T-cell (primary cell): ENCODE measurements at regions not wholly inside any gene's neighbourhood (a gene's known extent, or its start where the extent isn't known, plus 50 kb on each side); places are given as distances from the start of the nearest gene placed in this dataset.
A peak's percentile ranks its signal among the peaks of the same experiment; 100 is the strongest.

Source experiments
- ATAC-seq, 4 experiments: fragments of 200-7000 bp in 3 of 4; fragments of 150-1000 bp in 1 of 4; cut with Tn5 transposase; replicated peaks in 1 of 4; 1 replicate in 3 of 4; 2 replicates in 1 of 4; pipeline ENCODE4 v1.10.0; 2021; ENCODE audit warnings: moderate library complexity in 3 of 4, mild to moderate bottlenecking in 2 of 4, moderate number of reproducible peaks in 1 of 4
- CTCF ChIA-PET, 2 donors: fragments of 300-600 bp; sonication (Branson Sonifier 250); formaldehyde crosslinking; loops; one replicate each; lab custom pipeline; 2022; ENCODE audit warnings: antibody characterized with exemption in 2 of 2; lab: Charles Lee
- POLR2A ChIA-PET, 2 donors: fragments of 300-600 bp; sonication (Branson Sonifier 250); formaldehyde crosslinking; loops; one replicate each; lab custom pipeline; 2022; ENCODE audit warnings: antibody characterized with exemption in 2 of 2; lab: Charles Lee
- DNase-seq, 35 experiments: peaks; one replicate each; pipeline versions ENCODE4 v3.0.0 to v3.0.0-alpha.2; 2013 to 2023
- H3K27ac ChIP-seq: one replicate; pipeline ENCODE4 v1.5.1; 2013; ENCODE audit warnings: low read length
- H3K27me3 ChIP-seq, 2 experiments: replicated peaks in 1 of 2; 1 replicate in 1 of 2; 2 replicates in 1 of 2; pipeline versions ENCODE4 v1.6.1 to v1.7.0; 2013; ENCODE audit warnings: low read length in 1 of 2, mixed read lengths in 1 of 2; ENCODE audit not compliant: control insufficient read depth in 2 of 2, insufficient read depth in 2 of 2; ENCODE audit errors: extremely low read depth in 1 of 2
- H3K36me3 ChIP-seq, 2 donors: 1 replicate in 1 of 2; 2 replicates in 1 of 2; pipeline versions ENCODE4 v1.6.1 to v1.7.0; 2013; ENCODE audit warnings: low read length in 1 of 2; ENCODE audit not compliant: control insufficient read depth in 2 of 2, insufficient read depth in 1 of 2; ENCODE audit errors: extremely low read depth in 1 of 2
- H3K4me1 ChIP-seq, 2 experiments: 1 replicate in 1 of 2; 2 replicates in 1 of 2; pipeline versions ENCODE4 v1.6.1 to v1.7.0; 2013; ENCODE audit warnings: low read length in 2 of 2, mixed read lengths in 1 of 2; ENCODE audit not compliant: insufficient read depth in 2 of 2, control insufficient read depth in 1 of 2; ENCODE audit errors: extremely low read depth in 1 of 2
- H3K4me3 ChIP-seq, 2 donors: 1 replicate in 1 of 2; 2 replicates in 1 of 2; pipeline versions ENCODE4 v1.5.1 to v1.7.0; 2013; ENCODE audit warnings: mild to moderate bottlenecking in 2 of 2, low read length in 1 of 2, moderate library complexity in 1 of 2; ENCODE audit not compliant: control insufficient read depth in 1 of 2; ENCODE audit errors: extremely low read depth in 1 of 2
- H3K9me3 ChIP-seq: 2 replicates; pipeline ENCODE4 v1.7.0; 2013
- H3K27ac Mint-ChIP-seq, 2 donors: one replicate each; pipeline ENCODE4 v1.8.0; 2020 to 2021; ENCODE audit warnings: mild to moderate bottlenecking in 2 of 2, mixed read lengths in 2 of 2
- H3K27me3 Mint-ChIP-seq, 2 donors: one replicate each; pipeline ENCODE4 v1.8.0; 2021 to 2022; ENCODE audit warnings: mixed read lengths in 2 of 2
- H3K36me3 Mint-ChIP-seq: one replicate; pipeline ENCODE4 v1.8.0; 2021; ENCODE audit warnings: mixed read lengths
- H3K4me1 Mint-ChIP-seq, 3 donors: one replicate each; pipeline ENCODE4 v1.8.0; 2020 to 2022; ENCODE audit warnings: mixed read lengths in 3 of 3, mild to moderate bottlenecking in 1 of 3
- H3K4me3 Mint-ChIP-seq, 3 donors: one replicate each; pipeline ENCODE4 v1.8.0; 2020 to 2022; ENCODE audit warnings: mild to moderate bottlenecking in 3 of 3, mixed read lengths in 3 of 3, moderate library complexity in 3 of 3
- H3K9me3 Mint-ChIP-seq, 3 donors: one replicate each; pipeline ENCODE4 v1.8.0; 2020 to 2022; ENCODE audit warnings: mixed read lengths in 3 of 3
- WGBS: methylation state at CpG from one replicate; pipeline ENCODE4 v1.1.5; 2013; ENCODE audit warnings: missing lambda C conversion rate; ENCODE audit not compliant: insufficient coverage; 5-methylcytosine and 5-hydroxymethylcytosine counted together

- Mint-ChIP-seq H3K27me3 (peaks cover 30 to 35% of the 10 kb centered on the region in 2 donors), H3K4me1 (peaks cover 0 to 2% (median 0%) of the 10 kb centered on the region in 3 donors), H3K27ac (no peak overlapping the region), H3K36me3 (no peaks in the 10 kb centered on the region), H3K4me3 (no peak overlapping the region), H3K9me3 (peaks cover 14 to 29% (median 22%) of the 10 kb centered on the region in 3 donors)
- ATAC-seq, result no peak
- Histone ChIP-seq H3K9me3 (no peaks in the 10 kb centered on the region), H3K4me1 (peaks cover 0 to 3% of the 10 kb centered on the region in 2 experiments), H3K27me3 (peaks cover 0 to 42% of the 10 kb centered on the region in 2 experiments), H3K4me3 (no peak overlapping the region), H3K27ac (no peak overlapping the region), H3K36me3 (no peaks in the 10 kb centered on the region)
- DNase-seq, result no peak
- WGBS, result 63% methylated on average over 5 of the region's 10 CpGs
- ChIA-PET CTCF (no interaction called here), POLR2A (no interaction called here)
Observed at GRCh38 chr1:30090162-30090820, 633.1 kb downstream of the MATN1 start.

GRCh38 chr1:30089024-30089430 lies 634.4 kb downstream of the MATN1 start:
- Mint-ChIP-seq H3K4me1 (peaks cover 0 to 2% (median 0%) of the 10 kb centered on the region in 3 donors), H3K27me3 (peaks cover 42% of the 10 kb centered on the region in 2 donors), H3K36me3 (no peaks in the 10 kb centered on the region), H3K4me3 (no peak overlapping the region), H3K27ac (no peak overlapping the region), H3K9me3 (peaks cover 14 to 29% (median 22%) of the 10 kb centered on the region in 3 donors)
- WGBS, result 88% methylated on average over 5 of the region's 11 CpGs
- Histone ChIP-seq H3K36me3 (no peaks in the 10 kb centered on the region), H3K4me3 (no peak overlapping the region), H3K27me3 (peaks cover 0 to 50% of the 10 kb centered on the region in 2 experiments), H3K9me3 (no peaks in the 10 kb centered on the region), H3K27ac (no peak overlapping the region), H3K4me1 (peaks cover 0 to 3% of the 10 kb centered on the region in 2 experiments)
- ATAC-seq, result no peak
- DNase-seq, result no peak
- POLR2A ChIA-PET, result interaction anchor here in 1 of 2 donors (0.6 kb wide), 1 partner anchor 272 kb away, joined by 3 read pairs; no protein-coding TSS in a partner anchor
- CTCF ChIA-PET, result no interaction called here

GRCh38 chr1:30088594-30088993 lies 634.8 kb downstream of the MATN1 start:
- ATAC-seq (no peak), DNase-seq (no peak)
- POLR2A ChIA-PET, result interaction anchor here in 1 of 2 donors (0.6 kb wide), 1 partner anchor 272 kb away, joined by 3 read pairs; no protein-coding TSS in a partner anchor
- H3K9me3 Mint-ChIP-seq, result peaks cover 14 to 28% (median 22%) of the 10 kb centered on the region in 3 donors
- Histone ChIP-seq H3K9me3 (no peaks in the 10 kb centered on the region), H3K4me3 (no peak overlapping the region), H3K36me3 (no peaks in the 10 kb centered on the region), H3K4me1 (peaks cover 0 to 3% of the 10 kb centered on the region in 2 experiments), H3K27me3 (peaks cover 0 to 54% of the 10 kb centered on the region in 2 experiments), H3K27ac (no peak overlapping the region)
- peaks cover 0 to 2% (median 0%) of the 10 kb centered on the region in 3 donors for H3K4me1 Mint-ChIP-seq
- no peak overlapping the region for H3K27ac Mint-ChIP-seq
- H3K4me3 Mint-ChIP-seq, result no peak overlapping the region
- WGBS, result no CpG with 5 or more reads among the region's 10 CpGs
- H3K27me3 Mint-ChIP-seq, result peaks cover 42 to 46% of the 10 kb centered on the region in 2 donors
- CTCF ChIA-PET, result no interaction called here
- no peaks in the 10 kb centered on the region for H3K36me3 Mint-ChIP-seq

GRCh38 chr1:30087465-30087864 lies 635.9 kb downstream of the MATN1 start:
- Histone ChIP-seq H3K36me3 (no peaks in the 10 kb centered on the region), H3K9me3 (no peaks in the 10 kb centered on the region), H3K4me3 (no peak overlapping the region), H3K4me1 (peaks cover 0 to 3% of the 10 kb centered on the region in 2 experiments), H3K27me3 (peaks cover 0 to 65% of the 10 kb centered on the region in 2 experiments), H3K27ac (no peak overlapping the region)
- Mint-ChIP-seq H3K36me3 (no peaks in the 10 kb centered on the region), H3K27me3 (peaks cover 41 to 56% of the 10 kb centered on the region in 2 donors), H3K4me3 (no peak overlapping the region), H3K9me3 (peaks cover 6 to 17% (median 13%) of the 10 kb centered on the region in 3 donors), H3K4me1 (peaks cover 0 to 2% (median 0%) of the 10 kb centered on the region in 3 donors), H3K27ac (no peak overlapping the region)
- POLR2A ChIA-PET, result no interaction called here
- CTCF ChIA-PET, result no interaction called here
- WGBS, result 67% methylated on average over 1 of the region's 6 CpGs
- no peak for ATAC-seq
- no peak for DNase-seq

GRCh38 chr1:30085811-30086770 lies 637.3 kb downstream of the MATN1 start:
- ATAC-seq, result no peak
- no peaks in the 10 kb centered on the region for H3K36me3 Mint-ChIP-seq
- Histone ChIP-seq H3K27ac (no peak overlapping the region), H3K4me3 (no peak overlapping the region), H3K27me3 (peaks cover 0 to 73% of the 10 kb centered on the region in 2 experiments), H3K9me3 (no peaks in the 10 kb centered on the region), H3K4me1 (peaks cover 0 to 3% of the 10 kb centered on the region in 2 experiments), H3K36me3 (no peaks in the 10 kb centered on the region)
- DNase-seq, result peak in 16 of 35 experiments; percentile 4 to 28 (median 10)
- H3K27me3 Mint-ChIP-seq, result peaks cover 48 to 60% of the 10 kb centered on the region in 2 donors
- 13% methylated on average over 29 of the region's 45 CpGs for WGBS
- H3K4me1 Mint-ChIP-seq, result peaks cover 0 to 2% (median 0%) of the 10 kb centered on the region in 3 donors
- POLR2A ChIA-PET, result no interaction called here
- peaks cover 0 to 3% (median 2%) of the 10 kb centered on the region in 3 donors for H3K9me3 Mint-ChIP-seq
- no peak overlapping the region for H3K27ac Mint-ChIP-seq
- H3K4me3 Mint-ChIP-seq, result no peak overlapping the region
- CTCF ChIA-PET, result no interaction called here

- H3K36me3 ChIP-seq, result no peaks in the 10 kb centered on the region
- H3K27ac ChIP-seq, result no peak overlapping the region
- WGBS, result 74% methylated on average over 7 of the region's 12 CpGs
- Mint-ChIP-seq H3K4me1 (peaks cover 0 to 2% (median 0%) of the 10 kb centered on the region in 3 donors), H3K27ac (no peak overlapping the region), H3K27me3 (peaks cover 51 to 65% of the 10 kb centered on the region in 2 donors), H3K9me3 (no peaks in the 10 kb centered on the region), H3K36me3 (no peaks in the 10 kb centered on the region), H3K4me3 (no peak overlapping the region)
- ATAC-seq, result no peak
- H3K27me3 ChIP-seq, result peaks cover 0 to 72% of the 10 kb centered on the region in 2 experiments
- H3K9me3 ChIP-seq, result no peaks in the 10 kb centered on the region
- CTCF ChIA-PET, result no interaction called here
- POLR2A ChIA-PET, result no interaction called here
- DNase-seq, result no peak
- H3K4me1 ChIP-seq, result peaks cover 0 to 3% of the 10 kb centered on the region in 2 experiments
- no peak overlapping the region for H3K4me3 ChIP-seq
Observed at GRCh38 chr1:30084909-30085571, 638.3 kb downstream of the MATN1 start.
